SU-DHL-6 (cell line): ENCODE measurements at regions not wholly inside any gene's neighbourhood (a gene's known extent, or its start where the extent isn't known, plus 50 kb on each side); places are given as distances from the start of the nearest gene placed in this dataset.

Experiments
- H2AFZ ChIP-seq: fragments of 200-600 bp; sonication (generic); 2 replicates; pipeline ENCODE4 v1.6.1; 2014; ENCODE audit warnings: low read depth, mild to moderate bottlenecking, moderate library complexity, mixed read lengths, antibody characterized with exemption, low read length; ENCODE audit not compliant: severe bottlenecking
- H3F3A ChIP-seq: fragments of 200-600 bp; shearing (Covaris generic); 2 replicates; pipeline ENCODE4 v1.6.0; 2016; ENCODE audit warnings: antibody characterized with exemption, mild to moderate bottlenecking; ENCODE audit not compliant: insufficient read depth
- H3K27ac ChIP-seq: fragments of 200-600 bp; sonication (generic); 2 replicates; pipeline ENCODE4 v1.5.1; 2016; ENCODE audit warnings: low read depth, mild to moderate bottlenecking, low read length, moderate library complexity, mixed read lengths
- H3K27me3 ChIP-seq: fragments of 200-600 bp; sonication (generic), shearing (Covaris generic); 2 replicates; pipeline ENCODE4 v1.6.0; 2014; ENCODE audit warnings: mild to moderate bottlenecking, low read length
- H3K36me3 ChIP-seq: fragments of 200-600 bp; sonication (generic); 2 replicates; pipeline ENCODE4 v1.6.1; 2014; ENCODE audit warnings: mild to moderate bottlenecking, low read length, mixed read lengths
- H3K4me2 ChIP-seq: fragments of 300-600, 200-600 bp; shearing (Covaris generic), sonication (generic); 2 replicates; pipeline ENCODE4 v1.6.0; 2014; ENCODE audit warnings: low read length, low read depth, mild to moderate bottlenecking; ENCODE audit not compliant: poor library complexity, severe bottlenecking
- H3K4me3 ChIP-seq: fragments of 200-600 bp; sonication (generic); 2 replicates; pipeline ENCODE4 v1.5.1; 2014; ENCODE audit warnings: antibody characterized with exemption, low read length, mild to moderate bottlenecking, mixed read lengths; ENCODE audit not compliant: insufficient read depth, poor library complexity, severe bottlenecking
- H3K79me2 ChIP-seq: fragments of 200-600 bp; sonication (generic); 2 replicates; pipeline ENCODE4 v1.6.1; 2014; ENCODE audit warnings: mild to moderate bottlenecking, low read length, moderate library complexity; ENCODE audit not compliant: insufficient read depth
- H3K9ac ChIP-seq: fragments of 200-600 bp; sonication (generic); 2 replicates; pipeline ENCODE4 v1.7.0; 2014; ENCODE audit warnings: mild to moderate bottlenecking, low read length
- H3K9me2 ChIP-seq: fragments of 200-600 bp; sonication (generic); replicated peaks from 2 replicates; pipeline ENCODE4 v1.6.1; 2014; ENCODE audit warnings: low read length; ENCODE audit not compliant: insufficient read depth
- H3K9me3 ChIP-seq: fragments of 200-600 bp; sonication (generic); 2 replicates; pipeline ENCODE4 v1.6.1; 2014; ENCODE audit warnings: low read length, mixed read lengths; ENCODE audit not compliant: insufficient read depth
- H4K20me1 ChIP-seq: fragments of 200-600 bp; sonication (generic); 2 replicates; pipeline ENCODE4 v1.6.1; 2014; ENCODE audit warnings: low read depth, mild to moderate bottlenecking, antibody characterized with exemption, low read length, moderate library complexity, mixed read lengths
- EZH2phosphoT487 ChIP-seq: fragments of 200-600 bp; sonication (generic), shearing (Covaris generic); conservative IDR thresholded peaks from 2 replicates; pipeline ENCODE4 v1.6.1; 2018; ENCODE audit warnings: mild to moderate bottlenecking, antibody characterized with exemption, low read length, moderate library complexity, mixed read lengths
- TF ChIP-seq, protein P1 (sequence below): fragments of 200-600 bp; sonication (generic); IDR thresholded peaks from one replicate; pipeline ENCODE4 v1.5.1; 2017; ENCODE audit warnings: antibody characterized with exemption, mild to moderate bottlenecking, low read length, moderate library complexity; ENCODE audit not compliant: insufficient read depth, poor library complexity, severe bottlenecking

DNA sequence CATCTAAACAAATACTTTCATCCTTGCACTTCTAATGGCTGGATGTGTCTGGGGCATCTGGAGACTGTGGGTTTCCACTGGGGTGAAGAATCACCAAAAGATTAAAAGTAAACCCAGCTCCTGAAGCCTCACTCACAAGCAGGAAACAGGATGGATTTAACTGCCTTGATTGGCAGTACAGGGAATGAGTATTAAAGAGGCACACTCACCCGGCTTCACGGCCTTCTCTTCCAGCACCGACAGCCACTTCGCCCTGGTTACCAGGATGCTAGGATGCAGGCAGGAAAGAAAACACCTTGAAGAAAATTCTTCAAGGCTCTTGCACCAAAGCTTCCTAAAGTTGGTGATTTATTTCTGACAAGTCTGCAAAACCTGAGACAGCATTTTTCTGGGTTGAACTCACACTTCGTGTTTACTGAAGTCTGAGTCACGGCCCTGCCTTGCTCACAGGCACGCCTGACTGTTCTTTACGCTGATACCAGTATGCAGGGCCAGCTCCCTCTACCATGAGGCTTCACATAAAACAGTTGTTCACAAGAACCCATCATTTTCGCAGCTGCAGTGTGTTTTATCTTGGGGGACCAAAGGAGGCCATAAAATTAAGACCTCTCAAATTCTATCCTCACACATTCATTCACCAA, 56.5 kb upstream of the ZNF354A start:
- no peaks in the 10 kb centered on the region for H3F3A ChIP-seq
- no peak overlapping the region for H3K4me3 ChIP-seq
- H2AFZ ChIP-seq, result no peak overlapping the region
- TF ChIP-seq, protein P1, sequence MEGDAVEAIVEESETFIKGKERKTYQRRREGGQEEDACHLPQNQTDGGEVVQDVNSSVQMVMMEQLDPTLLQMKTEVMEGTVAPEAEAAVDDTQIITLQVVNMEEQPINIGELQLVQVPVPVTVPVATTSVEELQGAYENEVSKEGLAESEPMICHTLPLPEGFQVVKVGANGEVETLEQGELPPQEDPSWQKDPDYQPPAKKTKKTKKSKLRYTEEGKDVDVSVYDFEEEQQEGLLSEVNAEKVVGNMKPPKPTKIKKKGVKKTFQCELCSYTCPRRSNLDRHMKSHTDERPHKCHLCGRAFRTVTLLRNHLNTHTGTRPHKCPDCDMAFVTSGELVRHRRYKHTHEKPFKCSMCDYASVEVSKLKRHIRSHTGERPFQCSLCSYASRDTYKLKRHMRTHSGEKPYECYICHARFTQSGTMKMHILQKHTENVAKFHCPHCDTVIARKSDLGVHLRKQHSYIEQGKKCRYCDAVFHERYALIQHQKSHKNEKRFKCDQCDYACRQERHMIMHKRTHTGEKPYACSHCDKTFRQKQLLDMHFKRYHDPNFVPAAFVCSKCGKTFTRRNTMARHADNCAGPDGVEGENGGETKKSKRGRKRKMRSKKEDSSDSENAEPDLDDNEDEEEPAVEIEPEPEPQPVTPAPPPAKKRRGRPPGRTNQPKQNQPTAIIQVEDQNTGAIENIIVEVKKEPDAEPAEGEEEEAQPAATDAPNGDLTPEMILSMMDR, result no peak
- TF ChIP-seq EZH2phosphoT487, result no peak
- no peak overlapping the region for H3K4me2 ChIP-seq
- no peaks in the 10 kb centered on the region for H3K27me3 ChIP-seq
- no peaks in the 10 kb centered on the region for H3K36me3 ChIP-seq
- no peak overlapping the region for H3K9ac ChIP-seq
- H4K20me1 ChIP-seq, result no peaks in the 10 kb centered on the region
- H3K9me3 ChIP-seq, result no peaks in the 10 kb centered on the region
- H3K9me2 ChIP-seq, result no peaks in the 10 kb centered on the region
- no peak overlapping the region for H3K27ac ChIP-seq
- no peaks in the 10 kb centered on the region for H3K79me2 ChIP-seq

DNA sequence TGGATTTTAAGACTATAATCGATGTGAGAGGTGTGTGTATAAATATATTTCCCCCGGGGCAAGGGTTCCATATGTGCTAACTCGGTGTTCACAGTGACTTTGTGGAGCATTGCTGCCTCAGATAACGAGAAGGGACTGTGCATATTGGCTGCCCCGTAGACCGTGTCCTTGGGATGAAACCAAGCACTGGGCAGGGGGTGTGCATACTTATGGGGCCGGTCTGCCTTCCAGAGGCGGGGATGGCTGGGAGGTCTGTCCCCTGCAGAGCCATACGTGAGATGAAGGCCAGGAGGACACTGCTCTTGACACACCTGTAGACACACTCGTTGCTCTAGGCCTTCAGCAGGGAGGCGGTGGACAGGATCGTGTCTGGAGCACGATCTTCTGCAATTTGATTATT, 56.0 kb upstream of the ZNF354A start:
- H3K9ac ChIP-seq, result no peak overlapping the region
- no peaks in the 10 kb centered on the region for H3K79me2 ChIP-seq
- no peak overlapping the region for H2AFZ ChIP-seq
- H3K9me2 ChIP-seq, result no peaks in the 10 kb centered on the region
- H3K27ac ChIP-seq, result no peak overlapping the region
- H3K36me3 ChIP-seq, result no peaks in the 10 kb centered on the region
- H3F3A ChIP-seq, result no peaks in the 10 kb centered on the region
- no peak for TF ChIP-seq EZH2phosphoT487
- TF ChIP-seq, protein P1, result no peak
- H3K27me3 ChIP-seq, result no peaks in the 10 kb centered on the region
- H4K20me1 ChIP-seq, result no peaks in the 10 kb centered on the region
- no peaks in the 10 kb centered on the region for H3K9me3 ChIP-seq
- H3K4me3 ChIP-seq, result no peak overlapping the region
- H3K4me2 ChIP-seq, result no peak overlapping the region

DNA sequence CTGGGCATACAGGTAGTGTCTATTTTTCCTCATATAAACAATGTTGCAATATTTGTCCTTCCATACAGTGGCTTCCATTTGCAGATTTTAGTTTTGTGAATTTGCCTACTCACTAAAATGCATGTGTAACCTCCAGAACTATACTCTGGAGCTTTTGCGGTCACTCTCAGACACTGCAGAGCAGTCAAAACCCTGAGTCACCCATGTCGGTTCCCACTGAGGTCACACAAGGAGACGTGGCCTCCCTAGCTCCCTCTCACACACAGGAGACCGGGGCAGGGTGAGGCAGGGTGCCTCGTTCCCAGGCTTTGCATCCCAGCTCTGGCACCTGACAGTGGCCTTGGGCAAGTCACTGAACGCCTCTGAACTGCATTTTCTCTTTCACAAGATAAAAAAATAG, 55.5 kb upstream of the ZNF354A start:
- no peaks in the 10 kb centered on the region for H3K9me3 ChIP-seq
- no peaks in the 10 kb centered on the region for H3K79me2 ChIP-seq
- H3K4me3 ChIP-seq, result no peak overlapping the region
- H3K27ac ChIP-seq, result no peak overlapping the region
- no peaks in the 10 kb centered on the region for H3K36me3 ChIP-seq
- H3F3A ChIP-seq, result no peaks in the 10 kb centered on the region
- H3K9ac ChIP-seq, result no peak overlapping the region
- no peaks in the 10 kb centered on the region for H4K20me1 ChIP-seq
- H2AFZ ChIP-seq, result no peak overlapping the region
- H3K9me2 ChIP-seq, result no peaks in the 10 kb centered on the region
- TF ChIP-seq, protein P1, result no peak
- no peak for TF ChIP-seq EZH2phosphoT487
- H3K4me2 ChIP-seq, result no peak overlapping the region
- no peaks in the 10 kb centered on the region for H3K27me3 ChIP-seq
